Fibroblast of lung (primary cell): ENCODE measurements at regions not wholly inside any gene's neighbourhood (a gene's known extent, or its start where the extent isn't known, plus 50 kb on each side); places are given as distances from the start of the nearest gene placed in this dataset.
A peak's percentile ranks its signal among the peaks of the same experiment; 100 is the strongest.

Source experiments
- DNase-seq, 2 donors: peaks; one replicate each; pipeline versions ENCODE4 v3.0.0 to v3.0.0-alpha.2; 2010; ENCODE audit warnings: low read depth in 2 of 2
- H2AFZ ChIP-seq: 2 replicates; pipeline ENCODE4 v1.5.1; 2012; ENCODE audit warnings: low read length, control low read depth, inconsistent platforms
- H3K27ac ChIP-seq: 2 replicates; pipeline ENCODE4 v1.5.1; 2011; ENCODE audit warnings: low read length, control low read depth; ENCODE audit not compliant: insufficient read depth
- H3K27me3 ChIP-seq: 2 replicates; pipeline ENCODE4 v1.5.1; 2011; ENCODE audit warnings: mild to moderate bottlenecking, low read length; ENCODE audit not compliant: control insufficient read depth, insufficient read depth
- H3K36me3 ChIP-seq: 2 replicates; pipeline ENCODE4 v1.5.1; 2011; ENCODE audit warnings: low read length; ENCODE audit not compliant: control insufficient read depth, insufficient read depth
- H3K4me1 ChIP-seq: 2 replicates; pipeline ENCODE4 v1.5.1; 2011; ENCODE audit warnings: low read length; ENCODE audit not compliant: control insufficient read depth, insufficient read depth; ENCODE audit errors: extremely low read depth
- H3K4me2 ChIP-seq: 2 replicates; pipeline ENCODE4 v1.5.1; 2011; ENCODE audit warnings: low read length, control low read depth; ENCODE audit not compliant: insufficient read depth; ENCODE audit errors: extremely low read depth
- H3K4me3 ChIP-seq, 4 experiments: fragments of 200-600 bp in 1 of 4; sonication (generic) in 1 of 4; replicated peaks in 1 of 4; 2 replicates each; pipeline ENCODE4 v1.5.1; 2011 to 2016; ENCODE audit warnings: low read length in 4 of 4, low read depth in 3 of 4, mild to moderate bottlenecking in 3 of 4, control low read depth in 2 of 4, inconsistent platforms in 1 of 4, mixed read lengths in 1 of 4; ENCODE audit not compliant: insufficient read depth in 1 of 4; ENCODE audit errors: control extremely low read depth in 1 of 4
- H3K79me2 ChIP-seq: 2 replicates; pipeline ENCODE4 v1.5.1; 2012; ENCODE audit warnings: mild to moderate bottlenecking, low read length, inconsistent platforms; ENCODE audit not compliant: control insufficient read depth, insufficient read depth
- H3K9ac ChIP-seq: 2 replicates; pipeline ENCODE4 v1.5.1; 2011; ENCODE audit warnings: mild to moderate bottlenecking, low read length, control low read depth; ENCODE audit not compliant: insufficient read depth
- H3K9me3 ChIP-seq: 2 replicates; pipeline ENCODE4 v1.5.1; 2012; ENCODE audit warnings: low read depth, low read length; ENCODE audit not compliant: control insufficient read depth, insufficient read depth
- H4K20me1 ChIP-seq: 2 replicates; pipeline ENCODE4 v1.5.1; 2011; ENCODE audit warnings: low read length; ENCODE audit not compliant: control insufficient read depth, insufficient read depth; ENCODE audit errors: extremely low read depth
- EZH2 ChIP-seq: IDR thresholded peaks from 2 replicates; pipeline ENCODE4 v1.5.1; 2012; ENCODE audit warnings: low read length, control low read depth, mild to moderate bottlenecking; ENCODE audit errors: missing control alignments
- TF ChIP-seq, protein P1 (sequence below), 2 donors: IDR thresholded peaks in 1 of 2; conservative IDR thresholded peaks in 1 of 2; 1 replicate in 1 of 2; 2 replicates in 1 of 2; pipeline ENCODE4 v1.5.1; 2011 to 2012; ENCODE audit warnings: low read length in 2 of 2, control low read depth in 1 of 2, inconsistent platforms in 1 of 2, low read depth in 1 of 2, mild to moderate bottlenecking in 1 of 2

DNA sequence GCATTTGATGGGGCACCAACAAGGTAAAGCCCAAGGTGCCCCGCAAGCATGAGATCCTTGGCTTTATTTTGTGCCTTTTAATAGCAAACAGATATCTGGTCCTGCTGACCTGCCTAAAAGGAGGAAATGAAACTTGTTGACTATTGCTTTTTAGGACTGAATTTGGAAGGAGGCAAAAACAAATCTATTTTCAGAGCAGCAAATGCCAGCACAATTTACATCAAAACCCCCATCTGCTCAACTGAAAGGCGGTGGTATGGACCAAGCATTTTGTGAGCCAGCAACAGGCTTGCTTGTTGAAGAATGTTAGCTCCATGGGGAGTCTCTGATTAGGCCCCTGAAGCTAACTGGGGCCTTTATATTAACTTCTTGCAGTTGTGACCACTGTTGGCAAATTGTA is 192.6 kb upstream of the E2F8 start:
- no peak overlapping the region for H3K4me3 ChIP-seq
- peaks cover 23% of the 10 kb centered on the region for H3K4me1 ChIP-seq

DNA sequence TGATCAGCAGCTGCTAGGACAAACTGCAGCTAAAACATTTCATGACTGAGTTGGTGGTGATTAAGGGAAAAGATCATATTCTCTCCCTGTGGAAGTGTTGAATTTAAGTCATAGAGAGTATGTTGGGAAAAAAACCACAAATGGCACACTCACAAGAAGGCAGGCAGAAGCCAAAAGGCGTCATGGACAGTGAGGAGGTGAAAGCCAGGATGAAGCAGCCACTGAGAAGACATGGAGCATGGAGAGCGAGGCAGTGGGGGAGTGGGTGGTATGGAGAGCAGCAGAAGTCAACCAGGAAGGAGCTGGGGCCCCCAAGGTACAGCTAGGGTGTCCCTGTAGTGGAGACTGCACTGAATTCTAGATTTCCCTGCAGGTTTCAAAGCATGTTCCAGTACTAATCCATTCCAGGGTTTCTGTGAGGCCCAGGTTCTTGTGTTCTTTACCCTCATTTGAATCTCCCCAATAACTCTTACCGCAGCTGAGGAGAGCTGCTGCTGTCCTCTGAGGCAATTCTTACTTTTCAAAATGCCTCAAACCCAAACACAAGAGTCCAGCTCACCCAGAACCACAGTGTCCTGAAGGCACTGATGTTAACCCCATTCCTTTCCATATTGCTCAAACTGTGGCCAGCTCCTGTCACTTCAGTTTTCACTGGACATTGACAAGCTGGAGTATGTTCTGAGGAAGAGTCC is 191.8 kb upstream of the E2F8 start:
- TF ChIP-seq, protein P1, sequence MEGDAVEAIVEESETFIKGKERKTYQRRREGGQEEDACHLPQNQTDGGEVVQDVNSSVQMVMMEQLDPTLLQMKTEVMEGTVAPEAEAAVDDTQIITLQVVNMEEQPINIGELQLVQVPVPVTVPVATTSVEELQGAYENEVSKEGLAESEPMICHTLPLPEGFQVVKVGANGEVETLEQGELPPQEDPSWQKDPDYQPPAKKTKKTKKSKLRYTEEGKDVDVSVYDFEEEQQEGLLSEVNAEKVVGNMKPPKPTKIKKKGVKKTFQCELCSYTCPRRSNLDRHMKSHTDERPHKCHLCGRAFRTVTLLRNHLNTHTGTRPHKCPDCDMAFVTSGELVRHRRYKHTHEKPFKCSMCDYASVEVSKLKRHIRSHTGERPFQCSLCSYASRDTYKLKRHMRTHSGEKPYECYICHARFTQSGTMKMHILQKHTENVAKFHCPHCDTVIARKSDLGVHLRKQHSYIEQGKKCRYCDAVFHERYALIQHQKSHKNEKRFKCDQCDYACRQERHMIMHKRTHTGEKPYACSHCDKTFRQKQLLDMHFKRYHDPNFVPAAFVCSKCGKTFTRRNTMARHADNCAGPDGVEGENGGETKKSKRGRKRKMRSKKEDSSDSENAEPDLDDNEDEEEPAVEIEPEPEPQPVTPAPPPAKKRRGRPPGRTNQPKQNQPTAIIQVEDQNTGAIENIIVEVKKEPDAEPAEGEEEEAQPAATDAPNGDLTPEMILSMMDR (conservative IDR thresholded peaks at IDR 0.05 in 1 of 2, IDR thresholded peaks at IDR 0.05 in 1 of 2; ENCODE audit: low read depth in 1 of 2, low read length in 2 of 2), result no peak
- no peak for TF ChIP-seq EZH2
- peak; percentile 91 to 96 for DNase-seq
- Histone ChIP-seq H3K27ac (peak overlapping the region; percentile 65), H4K20me1 (no peaks in the 10 kb centered on the region), H3K9me3 (no peaks in the 10 kb centered on the region), H3K36me3 (no peaks in the 10 kb centered on the region), H3K79me2 (no peaks in the 10 kb centered on the region), H3K4me1 (peaks cover 18% of the 10 kb centered on the region), H3K4me2 (peak overlapping the region; percentile 44), H2AFZ (peak overlapping the region; percentile 74), H3K4me3 (no peak overlapping the region), H3K27me3 (no peaks in the 10 kb centered on the region), H3K9ac (no peak overlapping the region)

More for the DNA sequence above, 192.6 kb upstream of the E2F8 start:
- Histone ChIP-seq H3K36me3 (no peaks in the 10 kb centered on the region), H2AFZ (no peak overlapping the region), H3K27me3 (no peaks in the 10 kb centered on the region), H3K27ac (no peak overlapping the region), H3K9ac (no peak overlapping the region), H3K79me2 (no peaks in the 10 kb centered on the region), H4K20me1 (no peaks in the 10 kb centered on the region), H3K9me3 (no peaks in the 10 kb centered on the region), H3K4me2 (no peak overlapping the region)
- DNase-seq, result no peak
- TF ChIP-seq EZH2, result no peak
- TF ChIP-seq, protein P1 (conservative IDR thresholded peaks at IDR 0.05 in 1 of 2, IDR thresholded peaks at IDR 0.05 in 1 of 2; ENCODE audit: low read depth in 1 of 2, low read length in 2 of 2), result no peak

DNA sequence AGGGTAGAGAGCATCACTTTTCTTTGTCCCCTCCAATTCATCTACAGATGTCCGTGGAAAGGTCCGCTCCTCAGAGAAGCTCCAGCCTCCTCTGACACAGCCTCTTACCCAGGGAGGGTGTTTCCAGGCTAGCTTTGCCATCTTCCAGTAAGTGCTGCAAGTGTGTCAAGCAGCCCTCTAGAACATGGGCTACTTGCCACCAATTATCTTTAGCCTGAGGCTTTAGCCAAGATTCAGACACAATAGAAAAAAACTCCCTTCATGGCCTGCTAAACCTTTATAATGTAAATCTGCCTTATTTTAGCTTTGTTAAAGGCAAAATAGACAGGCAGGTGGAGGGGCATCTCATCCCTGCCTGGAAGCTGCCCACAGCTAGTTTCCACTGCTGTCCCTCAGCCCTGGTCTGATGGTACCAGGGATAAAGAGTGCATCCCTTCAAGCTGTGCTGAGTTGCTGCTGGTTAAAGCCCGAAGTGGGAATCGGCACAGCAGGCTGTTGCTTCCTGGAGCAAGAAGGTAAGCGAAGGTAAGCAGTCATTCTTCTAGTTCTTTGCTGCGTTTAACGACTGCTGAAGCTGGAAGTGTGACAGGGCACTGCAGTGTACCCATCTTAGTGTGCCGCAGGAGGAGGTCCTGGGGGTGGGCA is 190.1 kb upstream of the E2F8 start:
- Histone ChIP-seq H3K4me3 (no peak overlapping the region), H3K27ac (no peak overlapping the region), H3K9ac (no peak overlapping the region), H3K9me3 (no peaks in the 10 kb centered on the region), H3K27me3 (no peaks in the 10 kb centered on the region), H3K79me2 (no peaks in the 10 kb centered on the region), H3K36me3 (no peaks in the 10 kb centered on the region), H4K20me1 (no peaks in the 10 kb centered on the region), H2AFZ (no peak overlapping the region), H3K4me2 (no peak overlapping the region), H3K4me1 (peaks cover 18% of the 10 kb centered on the region)
- DNase-seq, result peak in 1 of 2 donors; percentile 11
- no peak for TF ChIP-seq EZH2
- TF ChIP-seq, protein P1 (conservative IDR thresholded peaks at IDR 0.05 in 1 of 2, IDR thresholded peaks at IDR 0.05 in 1 of 2; ENCODE audit: low read depth in 1 of 2, low read length in 2 of 2), result no peak
